ENCODE measurements at regions not wholly inside any gene's neighbourhood (a gene's known extent, or its start where the extent isn't known, plus 50 kb on each side); places are given as distances from the start of the nearest gene placed in this dataset.

GRCh38 chr18:77944533-77944932, 694.9 kb downstream of the GALR1 start:
- TF ChIP-seq CTCF (IDR thresholded peaks at IDR 0.05) (no peak), POLR2A (IDR thresholded peaks at IDR 0.05) (no peak)

Data from heart left ventricle (tissue), 13 donors.